ENCODE measurements at regions not wholly inside any gene's neighbourhood (a gene's known extent, or its start where the extent isn't known, plus 50 kb on each side); places are given as distances from the start of the nearest gene placed in this dataset.

DNA sequence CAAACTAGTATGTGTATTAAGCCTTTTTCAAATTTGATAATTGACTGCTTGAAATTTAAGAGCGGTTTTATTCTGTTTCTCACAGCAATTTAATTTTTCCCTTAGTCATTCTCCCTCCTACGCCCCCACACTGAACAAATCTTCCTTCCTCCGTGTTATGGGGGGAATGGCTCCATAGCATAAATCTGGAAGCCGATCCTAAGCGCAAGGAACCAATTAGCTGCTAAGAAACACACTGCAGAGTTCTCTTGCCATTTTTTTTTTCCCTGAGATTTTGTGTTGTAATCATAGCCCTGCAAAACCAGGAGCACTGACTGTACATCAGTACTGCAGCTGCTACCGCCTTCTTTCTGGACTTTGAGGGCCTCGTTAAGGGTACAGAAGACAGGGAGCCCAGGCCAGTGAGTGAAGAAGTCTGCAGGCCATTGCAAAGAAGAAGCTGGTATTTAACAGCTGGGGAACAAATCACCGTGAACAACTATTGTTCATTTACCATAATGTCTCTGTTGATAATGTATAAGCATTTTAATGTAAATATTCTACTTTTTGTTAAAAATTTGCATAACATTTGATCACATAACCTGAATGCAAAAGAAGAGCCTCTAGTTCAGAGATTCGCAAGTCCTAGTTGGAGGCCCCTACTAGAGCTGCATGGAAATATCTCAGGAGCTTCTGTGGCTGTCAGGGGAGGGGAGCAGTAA lies 264.0 kb downstream of the LRATD1 start:
- TF ChIP-seq, protein P1, sequence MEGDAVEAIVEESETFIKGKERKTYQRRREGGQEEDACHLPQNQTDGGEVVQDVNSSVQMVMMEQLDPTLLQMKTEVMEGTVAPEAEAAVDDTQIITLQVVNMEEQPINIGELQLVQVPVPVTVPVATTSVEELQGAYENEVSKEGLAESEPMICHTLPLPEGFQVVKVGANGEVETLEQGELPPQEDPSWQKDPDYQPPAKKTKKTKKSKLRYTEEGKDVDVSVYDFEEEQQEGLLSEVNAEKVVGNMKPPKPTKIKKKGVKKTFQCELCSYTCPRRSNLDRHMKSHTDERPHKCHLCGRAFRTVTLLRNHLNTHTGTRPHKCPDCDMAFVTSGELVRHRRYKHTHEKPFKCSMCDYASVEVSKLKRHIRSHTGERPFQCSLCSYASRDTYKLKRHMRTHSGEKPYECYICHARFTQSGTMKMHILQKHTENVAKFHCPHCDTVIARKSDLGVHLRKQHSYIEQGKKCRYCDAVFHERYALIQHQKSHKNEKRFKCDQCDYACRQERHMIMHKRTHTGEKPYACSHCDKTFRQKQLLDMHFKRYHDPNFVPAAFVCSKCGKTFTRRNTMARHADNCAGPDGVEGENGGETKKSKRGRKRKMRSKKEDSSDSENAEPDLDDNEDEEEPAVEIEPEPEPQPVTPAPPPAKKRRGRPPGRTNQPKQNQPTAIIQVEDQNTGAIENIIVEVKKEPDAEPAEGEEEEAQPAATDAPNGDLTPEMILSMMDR (IDR thresholded peaks at IDR 0.05): no peak
- TF ChIP-seq ZFX (IDR thresholded peaks at IDR 0.05; ENCODE audit: borderline replicate concordance): no peak

All from 22Rv1 (cell line).